ENCODE measurements at regions not wholly inside any gene's neighbourhood (a gene's known extent, or its start where the extent isn't known, plus 50 kb on each side); places are given as distances from the start of the nearest gene placed in this dataset.

- no peak for TF ChIP-seq CTCF (IDR thresholded peaks at IDR 0.05)
- no peak for TF ChIP-seq POLR2A (IDR thresholded peaks at IDR 0.05)
Observed at GRCh38 chr20:51218603-51219002, 195.7 kb upstream of the KCNG1 start.
